B cell (primary cell): ENCODE measurements at regions not wholly inside any gene's neighbourhood (a gene's known extent, or its start where the extent isn't known, plus 50 kb on each side); places are given as distances from the start of the nearest gene placed in this dataset.

Source experiments
- ATAC-seq: fragments of 200-7000 bp; cut with Tn5 transposase; one replicate; pipeline ENCODE4 v1.10.0; 2021; ENCODE audit warnings: low read depth, mild to moderate bottlenecking, moderate number of reproducible peaks, moderate library complexity
- CTCF ChIA-PET: fragments of 350-600 bp; sonication (Branson Sonifier 250); formaldehyde crosslinking; loops from one replicate; lab custom pipeline; 2021; ENCODE audit warnings: antibody characterized with exemption, inconsistent platforms; lab: Charles Lee
- POLR2A ChIA-PET: fragments of 350-600 bp; sonication (Branson Sonifier 250); formaldehyde crosslinking; loops from one replicate; lab custom pipeline; 2021; ENCODE audit warnings: antibody characterized with exemption; lab: Charles Lee
- DNase-seq: peaks from one replicate; pipeline ENCODE4 v3.0.0; 2013
- H2AFZ ChIP-seq: 2 replicates; pipeline ENCODE4 v1.6.1; 2012; ENCODE audit warnings: mild to moderate bottlenecking, low read depth, low read length; ENCODE audit not compliant: insufficient read depth, poor library complexity, severe bottlenecking
- H3K27ac ChIP-seq, 2 donors: 1 replicate in 1 of 2; 2 replicates in 1 of 2; pipeline ENCODE4 v1.5.1; 2012 to 2013; ENCODE audit warnings: low read length in 2 of 2, mild to moderate bottlenecking in 2 of 2, moderate library complexity in 1 of 2
- H3K27me3 ChIP-seq, 4 experiments: fragments of 200-600 bp in 1 of 4; sonication (generic) in 1 of 4; replicated peaks in 1 of 4; 1 replicate in 2 of 4; 2 replicates in 2 of 4; pipeline versions ENCODE4 v1.6.1 to v1.7.0; 2013 to 2016; ENCODE audit warnings: low read length in 3 of 4, mild to moderate bottlenecking in 2 of 4, mixed read lengths in 1 of 4, moderate library complexity in 1 of 4; ENCODE audit not compliant: insufficient read depth in 4 of 4, control insufficient read depth in 3 of 4; ENCODE audit errors: control extremely low read depth in 1 of 4
- H3K36me3 ChIP-seq, 2 experiments: replicated peaks in 1 of 2; 1 replicate in 1 of 2; 2 replicates in 1 of 2; pipeline versions ENCODE4 v1.6.1 to v1.7.1; 2013; ENCODE audit warnings: low read length in 1 of 2; ENCODE audit not compliant: insufficient read depth in 2 of 2, control insufficient read depth in 1 of 2; ENCODE audit errors: control extremely low read depth in 1 of 2, extremely low read depth in 1 of 2
- H3K4me1 ChIP-seq, 2 donors: fragments of 200-600 bp in 1 of 2; sonication (generic) in 1 of 2; 1 replicate in 1 of 2; 2 replicates in 1 of 2; pipeline versions ENCODE4 v1.5.1 to v1.6.1; 2013 to 2017; ENCODE audit warnings: low read length in 2 of 2; ENCODE audit not compliant: control insufficient read depth in 2 of 2, insufficient read depth in 2 of 2
- H3K4me2 ChIP-seq: replicated peaks from 2 replicates; pipeline ENCODE3; 2012; ENCODE audit warnings: mild to moderate bottlenecking, low read depth, low read length; ENCODE audit not compliant: poor library complexity, severe bottlenecking
- H3K4me3 ChIP-seq, 5 experiments: fragments of 200-600 bp in 1 of 5; sonication (generic) in 1 of 5; 1 replicate in 3 of 5; 2 replicates in 2 of 5; pipeline versions ENCODE4 v1.5.1 to v1.7.0; 2011 to 2016; ENCODE audit warnings: low read length in 4 of 5, mild to moderate bottlenecking in 4 of 5, low read depth in 2 of 5, control low read depth in 1 of 5, moderate library complexity in 1 of 5; ENCODE audit not compliant: insufficient read depth in 1 of 5; ENCODE audit errors: control extremely low read depth in 1 of 5, extremely low read depth in 1 of 5
- H3K79me2 ChIP-seq: fragments of 200-600 bp; sonication (generic); one replicate; pipeline ENCODE4 v1.6.0; 2016; ENCODE audit warnings: low read length; ENCODE audit not compliant: control insufficient read depth, insufficient read depth
- H3K9ac ChIP-seq: fragments of 200-600 bp; sonication (generic); 2 replicates; pipeline ENCODE4 v1.6.1; 2017; ENCODE audit warnings: mild to moderate bottlenecking, low read length, moderate library complexity
- H3K9me3 ChIP-seq, 3 donors: one replicate each; pipeline versions ENCODE4 v1.6.1 to v1.7.1; 2013; ENCODE audit warnings: low read length in 2 of 3; ENCODE audit not compliant: control insufficient read depth in 2 of 3, insufficient read depth in 1 of 3; ENCODE audit errors: control extremely low read depth in 1 of 3
- H4K20me1 ChIP-seq: 2 replicates; pipeline ENCODE4 v1.6.0; 2012; ENCODE audit warnings: mild to moderate bottlenecking, low read length; ENCODE audit not compliant: insufficient read depth, control insufficient read depth, poor library complexity, severe bottlenecking
- H3K27ac Mint-ChIP-seq: one replicate; pipeline ENCODE4 v1.8.0; 2021; ENCODE audit warnings: mixed read lengths
- H3K27me3 Mint-ChIP-seq: one replicate; pipeline ENCODE4 v1.8.0; 2021; ENCODE audit warnings: mixed read lengths
- H3K4me1 Mint-ChIP-seq: one replicate; pipeline ENCODE4 v1.8.0; 2021; ENCODE audit warnings: mixed read lengths
- H3K4me3 Mint-ChIP-seq: one replicate; pipeline ENCODE4 v1.8.0; 2021; ENCODE audit warnings: mixed read lengths
- H3K9me3 Mint-ChIP-seq: one replicate; pipeline ENCODE4 v1.8.0; 2022; ENCODE audit warnings: mixed read lengths; ENCODE audit not compliant: insufficient read depth
- EZH2 ChIP-seq: IDR thresholded peaks from 2 replicates; pipeline ENCODE4 v1.6.1; 2012; ENCODE audit warnings: borderline replicate concordance, low read depth, mild to moderate bottlenecking, moderate library complexity, low read length; ENCODE audit not compliant: insufficient read depth, poor library complexity, severe bottlenecking
- WGBS: methylation state at CpG from one replicate; pipeline ENCODE4 v1.1.5; 2013; ENCODE audit warnings: missing lambda C conversion rate; ENCODE audit not compliant: insufficient coverage; 5-methylcytosine and 5-hydroxymethylcytosine counted together
- intact Hi-C: fragments of 100-400 bp; cut with micrococcal nuclease; formaldehyde crosslinking; loops from one replicate; pipeline ENCODE4 v1.10.0; 2022
- TF ChIP-seq, protein P1 (sequence below): fragments of 200-600 bp; IDR thresholded peaks from one replicate; pipeline ENCODE4 v1.8.0; 2022; ENCODE audit warnings: antibody characterized with exemption, mild to moderate bottlenecking

GRCh38 chr6:140806431-140806830 is 1326.3 kb upstream of the GJE1 start:
- POLR2A ChIA-PET = no interaction called here
- H3K36me3 ChIP-seq = no peaks in the 10 kb centered on the region
- no peaks in the 10 kb centered on the region for H3K27me3 ChIP-seq
- no peaks in the 10 kb centered on the region for H3K27me3 Mint-ChIP-seq
- no peaks in the 10 kb centered on the region for H3K9me3 ChIP-seq
- H3K4me2 ChIP-seq = no peak overlapping the region
- no peaks in the 10 kb centered on the region for H3K4me1 ChIP-seq
- no peak overlapping the region for H2AFZ ChIP-seq
- H3K79me2 ChIP-seq = no peaks in the 10 kb centered on the region
- H4K20me1 ChIP-seq = no peaks in the 10 kb centered on the region
- no peaks in the 10 kb centered on the region for H3K9me3 Mint-ChIP-seq
- H3K27ac ChIP-seq = no peak overlapping the region
- no peak for DNase-seq
- H3K27ac Mint-ChIP-seq = no peak overlapping the region
- WGBS = no CpG with 5 or more reads among the region's 1 CpG
- no peak overlapping the region for H3K4me3 ChIP-seq
- intact Hi-C loops = no loop called here
- CTCF ChIA-PET = no interaction called here
- no peak overlapping the region for H3K4me3 Mint-ChIP-seq
- no peak for ATAC-seq
- no peak overlapping the region for H3K9ac ChIP-seq
- TF ChIP-seq EZH2 = no peak
- TF ChIP-seq, protein P1, sequence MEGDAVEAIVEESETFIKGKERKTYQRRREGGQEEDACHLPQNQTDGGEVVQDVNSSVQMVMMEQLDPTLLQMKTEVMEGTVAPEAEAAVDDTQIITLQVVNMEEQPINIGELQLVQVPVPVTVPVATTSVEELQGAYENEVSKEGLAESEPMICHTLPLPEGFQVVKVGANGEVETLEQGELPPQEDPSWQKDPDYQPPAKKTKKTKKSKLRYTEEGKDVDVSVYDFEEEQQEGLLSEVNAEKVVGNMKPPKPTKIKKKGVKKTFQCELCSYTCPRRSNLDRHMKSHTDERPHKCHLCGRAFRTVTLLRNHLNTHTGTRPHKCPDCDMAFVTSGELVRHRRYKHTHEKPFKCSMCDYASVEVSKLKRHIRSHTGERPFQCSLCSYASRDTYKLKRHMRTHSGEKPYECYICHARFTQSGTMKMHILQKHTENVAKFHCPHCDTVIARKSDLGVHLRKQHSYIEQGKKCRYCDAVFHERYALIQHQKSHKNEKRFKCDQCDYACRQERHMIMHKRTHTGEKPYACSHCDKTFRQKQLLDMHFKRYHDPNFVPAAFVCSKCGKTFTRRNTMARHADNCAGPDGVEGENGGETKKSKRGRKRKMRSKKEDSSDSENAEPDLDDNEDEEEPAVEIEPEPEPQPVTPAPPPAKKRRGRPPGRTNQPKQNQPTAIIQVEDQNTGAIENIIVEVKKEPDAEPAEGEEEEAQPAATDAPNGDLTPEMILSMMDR = no peak
- no peaks in the 10 kb centered on the region for H3K4me1 Mint-ChIP-seq

DNA sequence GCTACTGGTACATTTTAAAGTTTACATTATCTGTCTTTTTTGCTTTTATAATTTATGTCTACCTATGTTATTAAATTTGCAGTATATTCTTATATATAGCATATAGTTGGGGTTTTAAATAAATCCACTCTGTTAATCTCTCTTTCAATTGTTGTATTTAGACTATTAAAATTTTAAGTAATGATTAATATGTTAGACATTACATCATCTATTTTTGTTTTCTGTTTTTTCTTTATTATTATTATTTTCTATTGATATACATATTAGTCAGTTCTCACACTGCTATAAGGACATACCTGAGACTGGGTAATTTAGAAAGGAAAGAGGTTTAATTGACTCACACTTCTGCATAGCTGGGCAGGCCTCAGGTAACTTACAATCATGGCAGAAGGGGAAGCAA is 1338.2 kb upstream of the GJE1 start:
- H3K4me1 ChIP-seq = no peaks in the 10 kb centered on the region
- DNase-seq = no peak
- H4K20me1 ChIP-seq = no peaks in the 10 kb centered on the region
- H3K27me3 ChIP-seq = no peaks in the 10 kb centered on the region
- no peaks in the 10 kb centered on the region for H3K79me2 ChIP-seq
- H2AFZ ChIP-seq = no peak overlapping the region
- TF ChIP-seq, protein P1 = no peak
- no peak for TF ChIP-seq EZH2
- no peaks in the 10 kb centered on the region for H3K27me3 Mint-ChIP-seq
- no peak overlapping the region for H3K9ac ChIP-seq
- no peaks in the 10 kb centered on the region for H3K36me3 ChIP-seq
- no peak overlapping the region for H3K4me3 ChIP-seq
- peaks cover 7% of the 10 kb centered on the region for H3K9me3 Mint-ChIP-seq
- H3K4me3 Mint-ChIP-seq = no peak overlapping the region
- H3K9me3 ChIP-seq = no peaks in the 10 kb centered on the region
- H3K4me1 Mint-ChIP-seq = no peaks in the 10 kb centered on the region
- CTCF ChIA-PET = no interaction called here
- H3K27ac ChIP-seq = no peak overlapping the region
- no peak overlapping the region for H3K4me2 ChIP-seq
- intact Hi-C loops = no loop called here
- POLR2A ChIA-PET = no interaction called here
- no peak overlapping the region for H3K27ac Mint-ChIP-seq
- no peak for ATAC-seq
